ENCODE measurements at regions not wholly inside any gene's neighbourhood (a gene's known extent, or its start where the extent isn't known, plus 50 kb on each side); places are given as distances from the start of the nearest gene placed in this dataset.

DNA sequence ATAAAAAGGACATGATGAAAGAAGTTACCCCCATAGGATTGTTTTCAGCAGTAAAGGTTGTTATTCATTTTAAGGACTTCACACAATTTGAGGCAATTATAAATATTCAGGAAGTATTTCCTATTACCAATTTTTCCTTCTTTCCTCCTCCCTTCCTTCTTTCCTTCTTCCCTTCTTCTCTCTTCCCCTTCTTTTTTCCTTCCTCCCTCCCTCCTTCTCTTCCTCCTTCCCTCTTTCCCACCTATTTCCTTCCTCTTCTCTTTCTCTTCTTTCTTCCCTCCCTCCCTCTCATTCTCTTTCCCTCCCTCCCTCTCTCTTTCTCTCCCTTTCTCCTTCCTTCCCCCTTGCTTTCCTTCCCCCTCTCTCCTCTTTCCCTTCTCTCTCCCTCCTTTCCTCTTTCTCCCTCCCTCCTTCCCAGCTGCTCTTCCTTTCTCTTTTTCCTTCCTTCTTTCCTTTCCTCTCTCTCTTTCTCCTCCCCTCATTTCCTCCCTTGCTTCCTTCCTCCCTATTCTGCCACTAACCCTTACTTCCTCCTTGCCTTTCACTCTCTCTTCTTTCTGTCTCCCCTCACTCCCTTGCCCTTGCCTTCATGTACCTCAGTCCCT, 105.1 kb downstream of the ADRB2 start:
- no peak overlapping the region for H3K4me3 ChIP-seq
- H3K9me3 ChIP-seq (ENCODE audit: control insufficient read depth in 4 of 4, insufficient read depth in 3 of 4, low read length in 3 of 4) = no peaks in the 10 kb centered on the region
- peaks cover 0 to 6% (median 0%) of the 10 kb centered on the region in 5 donors for H3K4me1 ChIP-seq (ENCODE audit: control insufficient read depth in 5 of 5, insufficient read depth in 5 of 5, low read length in 5 of 5)
- no peak for ATAC-seq (ENCODE audit: insufficient read depth, low FRiP score)
- H3K36me3 ChIP-seq (ENCODE audit: control insufficient read depth in 4 of 4, insufficient read depth in 4 of 4, low read length in 4 of 4) = no peaks in the 10 kb centered on the region
- H3K9ac ChIP-seq (ENCODE audit: insufficient read depth in 1 of 2, low read length in 2 of 2) = no peak overlapping the region
- no peaks in the 10 kb centered on the region for H3K27me3 ChIP-seq (ENCODE audit: control insufficient read depth in 3 of 3, insufficient read depth in 3 of 3, low read length in 2 of 3)
- no peak for DNase-seq
- TF ChIP-seq, protein P1, sequence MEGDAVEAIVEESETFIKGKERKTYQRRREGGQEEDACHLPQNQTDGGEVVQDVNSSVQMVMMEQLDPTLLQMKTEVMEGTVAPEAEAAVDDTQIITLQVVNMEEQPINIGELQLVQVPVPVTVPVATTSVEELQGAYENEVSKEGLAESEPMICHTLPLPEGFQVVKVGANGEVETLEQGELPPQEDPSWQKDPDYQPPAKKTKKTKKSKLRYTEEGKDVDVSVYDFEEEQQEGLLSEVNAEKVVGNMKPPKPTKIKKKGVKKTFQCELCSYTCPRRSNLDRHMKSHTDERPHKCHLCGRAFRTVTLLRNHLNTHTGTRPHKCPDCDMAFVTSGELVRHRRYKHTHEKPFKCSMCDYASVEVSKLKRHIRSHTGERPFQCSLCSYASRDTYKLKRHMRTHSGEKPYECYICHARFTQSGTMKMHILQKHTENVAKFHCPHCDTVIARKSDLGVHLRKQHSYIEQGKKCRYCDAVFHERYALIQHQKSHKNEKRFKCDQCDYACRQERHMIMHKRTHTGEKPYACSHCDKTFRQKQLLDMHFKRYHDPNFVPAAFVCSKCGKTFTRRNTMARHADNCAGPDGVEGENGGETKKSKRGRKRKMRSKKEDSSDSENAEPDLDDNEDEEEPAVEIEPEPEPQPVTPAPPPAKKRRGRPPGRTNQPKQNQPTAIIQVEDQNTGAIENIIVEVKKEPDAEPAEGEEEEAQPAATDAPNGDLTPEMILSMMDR (IDR thresholded peaks at IDR 0.05; ENCODE audit: control extremely low read depth, extremely low read depth) = no peak
- H3K27ac ChIP-seq (ENCODE audit: low read depth in 1 of 2, low read length in 1 of 2) = no peak overlapping the region

- no peak for ATAC-seq (ENCODE audit: insufficient read depth, low FRiP score)
Observed at GRCh38 chr5:148932355-148932935, 106.0 kb downstream of the ADRB2 start.

GRCh38 chr5:148933903-148934432, 107.6 kb downstream of the ADRB2 start:
- no peaks in the 10 kb centered on the region for H3K27me3 ChIP-seq (ENCODE audit: control insufficient read depth in 3 of 3, insufficient read depth in 3 of 3, low read length in 2 of 3)
- WGBS, 2 donors = 29 to 39% methylated on average over 1 of the region's 1 CpG
- no peak for ATAC-seq (ENCODE audit: insufficient read depth, low FRiP score)

More at GRCh38 chr5:148932355-148932935, 106.0 kb downstream of the ADRB2 start:
- WGBS, 2 donors = 78 to 89% methylated on average over 4 of the region's 4 CpGs
- TF ChIP-seq, protein P1 (IDR thresholded peaks at IDR 0.05; ENCODE audit: control extremely low read depth, extremely low read depth) = no peak
- DNase-seq = no peak
- no peaks in the 10 kb centered on the region for H3K36me3 ChIP-seq (ENCODE audit: control insufficient read depth in 4 of 4, insufficient read depth in 4 of 4, low read length in 4 of 4)
- no peaks in the 10 kb centered on the region for H3K9me3 ChIP-seq (ENCODE audit: control insufficient read depth in 4 of 4, insufficient read depth in 3 of 4, low read length in 3 of 4)
- H3K4me1 ChIP-seq (ENCODE audit: control insufficient read depth in 5 of 5, insufficient read depth in 5 of 5, low read length in 5 of 5) = peaks cover 0 to 6% (median 0%) of the 10 kb centered on the region in 5 donors
- H3K4me3 ChIP-seq = no peak overlapping the region
- no peaks in the 10 kb centered on the region for H3K27me3 ChIP-seq (ENCODE audit: control insufficient read depth in 3 of 3, insufficient read depth in 3 of 3, low read length in 2 of 3)
- H3K9ac ChIP-seq (ENCODE audit: insufficient read depth in 1 of 2, low read length in 2 of 2) = no peak overlapping the region
- H3K27ac ChIP-seq (ENCODE audit: low read depth in 1 of 2, low read length in 1 of 2) = no peak overlapping the region

More at GRCh38 chr5:148933903-148934432, 107.6 kb downstream of the ADRB2 start:
- DNase-seq = no peak
- TF ChIP-seq, protein P1 (IDR thresholded peaks at IDR 0.05; ENCODE audit: control extremely low read depth, extremely low read depth) = no peak
- Histone ChIP-seq H3K4me1 (ENCODE audit: control insufficient read depth in 5 of 5, insufficient read depth in 5 of 5, low read length in 5 of 5) (peaks cover 0 to 7% (median 0%) of the 10 kb centered on the region in 5 donors), H3K4me3 (no peak overlapping the region), H3K9me3 (ENCODE audit: control insufficient read depth in 4 of 4, insufficient read depth in 3 of 4, low read length in 3 of 4) (no peaks in the 10 kb centered on the region), H3K36me3 (ENCODE audit: control insufficient read depth in 4 of 4, insufficient read depth in 4 of 4, low read length in 4 of 4) (no peaks in the 10 kb centered on the region), H3K9ac (ENCODE audit: insufficient read depth in 1 of 2, low read length in 2 of 2) (no peak overlapping the region), H3K27ac (ENCODE audit: low read depth in 1 of 2, low read length in 1 of 2) (no peak overlapping the region)
